Suprapubic skin (tissue), 4 donors: ENCODE measurements at regions not wholly inside any gene's neighbourhood (a gene's known extent, or its start where the extent isn't known, plus 50 kb on each side); places are given as distances from the start of the nearest gene placed in this dataset.

ENCODE experiments used
- DNase-seq, 2 donors: peaks; one replicate each; pipeline ENCODE4 v3.0.0-alpha.2; 2019; ENCODE audit warnings: low spot score in 2 of 2
- H3K27ac ChIP-seq: fragments of 200-600 bp; sonication (generic); one replicate; pipeline ENCODE4 v1.5.1; 2019
- H3K27me3 ChIP-seq: fragments of 200-600 bp; sonication (generic); one replicate; pipeline ENCODE4 v1.5.1; 2019
- H3K36me3 ChIP-seq: fragments of 200-600 bp; sonication (generic); one replicate; pipeline ENCODE4 v1.5.1; 2019
- H3K4me1 ChIP-seq: fragments of 200-600 bp; sonication (generic); one replicate; pipeline ENCODE4 v1.5.1; 2019
- H3K4me3 ChIP-seq: fragments of 200-600 bp; sonication (generic); one replicate; pipeline ENCODE4 v1.5.1; 2019; ENCODE audit warnings: mild to moderate bottlenecking
- H3K9me3 ChIP-seq: fragments of 200-600 bp; sonication (generic); one replicate; pipeline ENCODE4 v1.5.1; 2019
- EP300 ChIP-seq: sonication (generic); formaldehyde crosslinking; IDR thresholded peaks from one replicate; pipeline ENCODE4 v1.6.1; 2017; ENCODE audit warnings: antibody characterized with exemption
- POLR2A ChIP-seq, 2 donors: fragments of 450-650 bp; IDR thresholded peaks; one replicate each; pipeline ENCODE4 v1.6.1; 2017; ENCODE audit warnings: antibody characterized with exemption in 2 of 2, mild to moderate bottlenecking in 2 of 2, moderate library complexity in 2 of 2
- POLR2AphosphoS5 ChIP-seq, 3 donors: sonication (generic); formaldehyde crosslinking; IDR thresholded peaks; one replicate each; pipeline ENCODE4 v1.6.1; 2017; ENCODE audit warnings: antibody characterized with exemption in 3 of 3
- WGBS: methylation state at CpG from one replicate; pipeline ENCODE4 v1.1.5; 2018; 5-methylcytosine and 5-hydroxymethylcytosine counted together
- TF ChIP-seq, protein P1 (sequence below), 2 donors: fragments of 200-600 bp in 1 of 2; fragments of 450-650 bp in 1 of 2; sonication (generic) in 1 of 2; IDR thresholded peaks; one replicate each; pipeline ENCODE4 v1.5.1; 2016 to 2019; ENCODE audit warnings: antibody characterized with exemption in 2 of 2, mild to moderate bottlenecking in 1 of 2, moderate library complexity in 1 of 2

GRCh38 chr12:130223767-130224244 is 61.5 kb downstream of the FZD10 start:
- no peak for DNase-seq
- WGBS = 94% methylated on average over 6 of the region's 6 CpGs
- TF ChIP-seq EP300 = no peak
- TF ChIP-seq POLR2AphosphoS5 (IDR thresholded peaks at IDR 0.05) = no peak
- TF ChIP-seq, protein P1, sequence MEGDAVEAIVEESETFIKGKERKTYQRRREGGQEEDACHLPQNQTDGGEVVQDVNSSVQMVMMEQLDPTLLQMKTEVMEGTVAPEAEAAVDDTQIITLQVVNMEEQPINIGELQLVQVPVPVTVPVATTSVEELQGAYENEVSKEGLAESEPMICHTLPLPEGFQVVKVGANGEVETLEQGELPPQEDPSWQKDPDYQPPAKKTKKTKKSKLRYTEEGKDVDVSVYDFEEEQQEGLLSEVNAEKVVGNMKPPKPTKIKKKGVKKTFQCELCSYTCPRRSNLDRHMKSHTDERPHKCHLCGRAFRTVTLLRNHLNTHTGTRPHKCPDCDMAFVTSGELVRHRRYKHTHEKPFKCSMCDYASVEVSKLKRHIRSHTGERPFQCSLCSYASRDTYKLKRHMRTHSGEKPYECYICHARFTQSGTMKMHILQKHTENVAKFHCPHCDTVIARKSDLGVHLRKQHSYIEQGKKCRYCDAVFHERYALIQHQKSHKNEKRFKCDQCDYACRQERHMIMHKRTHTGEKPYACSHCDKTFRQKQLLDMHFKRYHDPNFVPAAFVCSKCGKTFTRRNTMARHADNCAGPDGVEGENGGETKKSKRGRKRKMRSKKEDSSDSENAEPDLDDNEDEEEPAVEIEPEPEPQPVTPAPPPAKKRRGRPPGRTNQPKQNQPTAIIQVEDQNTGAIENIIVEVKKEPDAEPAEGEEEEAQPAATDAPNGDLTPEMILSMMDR (IDR thresholded peaks at IDR 0.05) = no peak
- no peak for TF ChIP-seq POLR2A (IDR thresholded peaks at IDR 0.05)
- Histone ChIP-seq H3K27ac (no peak overlapping the region), H3K4me1 (peaks cover 9% of the 10 kb centered on the region), H3K36me3 (no peaks in the 10 kb centered on the region), H3K4me3 (no peak overlapping the region), H3K27me3 (peaks cover 5% of the 10 kb centered on the region), H3K9me3 (no peaks in the 10 kb centered on the region)

GRCh38 chr12:130224613-130225012 is 62.3 kb downstream of the FZD10 start:
- H3K9me3 ChIP-seq = no peaks in the 10 kb centered on the region
- no peak overlapping the region for H3K4me3 ChIP-seq
- H3K36me3 ChIP-seq = no peaks in the 10 kb centered on the region
- H3K4me1 ChIP-seq = peaks cover 9% of the 10 kb centered on the region
- DNase-seq = no peak
- TF ChIP-seq EP300 = no peak
- no peak for TF ChIP-seq POLR2AphosphoS5 (IDR thresholded peaks at IDR 0.05)
- no peak for TF ChIP-seq POLR2A (IDR thresholded peaks at IDR 0.05)
- WGBS = 44% methylated on average over 14 of the region's 14 CpGs
- H3K27me3 ChIP-seq = peaks cover 5% of the 10 kb centered on the region
- no peak overlapping the region for H3K27ac ChIP-seq

DNA sequence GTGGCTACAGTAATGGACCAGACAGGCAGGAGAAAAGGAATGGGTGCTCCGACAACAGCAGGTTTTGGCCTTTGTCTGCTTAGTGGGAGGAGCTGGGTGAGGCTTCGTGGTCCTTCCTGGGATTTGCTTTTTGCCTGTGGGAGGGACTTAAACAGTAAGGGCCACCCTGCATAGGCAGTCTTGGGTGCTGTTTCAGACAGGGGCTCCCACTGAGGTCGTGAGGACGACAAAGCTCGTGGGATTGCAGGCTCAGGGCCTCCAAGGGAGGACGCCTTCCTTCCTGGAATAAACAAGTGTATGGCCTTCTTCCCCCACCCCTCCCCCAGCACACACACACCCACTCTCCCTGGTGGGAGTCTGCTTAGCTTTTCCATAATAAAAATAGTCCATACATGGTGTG is 63.1 kb downstream of the FZD10 start:
- Histone ChIP-seq H3K4me3 (no peak overlapping the region), H3K27me3 (peaks cover 5% of the 10 kb centered on the region), H3K9me3 (no peaks in the 10 kb centered on the region), H3K36me3 (no peaks in the 10 kb centered on the region), H3K4me1 (peaks cover 9% of the 10 kb centered on the region), H3K27ac (no peak overlapping the region)
- WGBS = 48% methylated on average over 4 of the region's 6 CpGs
- no peak for DNase-seq
- TF ChIP-seq EP300 (no peak), POLR2A (IDR thresholded peaks at IDR 0.05) (no peak), POLR2AphosphoS5 (IDR thresholded peaks at IDR 0.05) (no peak)
- TF ChIP-seq, protein P1 (IDR thresholded peaks at IDR 0.05) = no peak

GRCh38 chr12:130226126-130226525 is 63.9 kb downstream of the FZD10 start:
- peaks cover 9% of the 10 kb centered on the region for H3K4me1 ChIP-seq
- no peak for DNase-seq
- H3K27me3 ChIP-seq = peaks cover 5% of the 10 kb centered on the region
- TF ChIP-seq EP300 (no peak), POLR2AphosphoS5 (IDR thresholded peaks at IDR 0.05) (no peak), POLR2A (IDR thresholded peaks at IDR 0.05) (no peak)
- TF ChIP-seq, protein P1 (IDR thresholded peaks at IDR 0.05) = no peak
- no peaks in the 10 kb centered on the region for H3K36me3 ChIP-seq
- H3K27ac ChIP-seq = no peak overlapping the region
- 79% methylated on average over 11 of the region's 11 CpGs for WGBS
- no peak overlapping the region for H3K4me3 ChIP-seq
- no peaks in the 10 kb centered on the region for H3K9me3 ChIP-seq

GRCh38 chr12:130226771-130227170 is 64.5 kb downstream of the FZD10 start:
- TF ChIP-seq POLR2A (IDR thresholded peaks at IDR 0.05) (no peak), EP300 (no peak), POLR2AphosphoS5 (IDR thresholded peaks at IDR 0.05) (no peak)
- TF ChIP-seq, protein P1 (IDR thresholded peaks at IDR 0.05) = no peak
- Histone ChIP-seq H3K9me3 (no peaks in the 10 kb centered on the region), H3K4me3 (no peak overlapping the region), H3K4me1 (peaks cover 9% of the 10 kb centered on the region), H3K36me3 (no peaks in the 10 kb centered on the region), H3K27me3 (peaks cover 5% of the 10 kb centered on the region), H3K27ac (no peak overlapping the region)
- WGBS = 79% methylated on average over 13 of the region's 13 CpGs
- DNase-seq = no peak

GRCh38 chr12:130227641-130228040 is 65.4 kb downstream of the FZD10 start:
- no peak for TF ChIP-seq EP300
- TF ChIP-seq POLR2A (IDR thresholded peaks at IDR 0.05) = no peak
- TF ChIP-seq, protein P1 (IDR thresholded peaks at IDR 0.05) = no peak
- no peak for TF ChIP-seq POLR2AphosphoS5 (IDR thresholded peaks at IDR 0.05)
- 22% methylated on average over 3 of the region's 4 CpGs for WGBS
- DNase-seq = no peak
- Histone ChIP-seq H3K36me3 (no peaks in the 10 kb centered on the region), H3K4me3 (no peak overlapping the region), H3K9me3 (no peaks in the 10 kb centered on the region), H3K4me1 (peaks cover 9% of the 10 kb centered on the region), H3K27me3 (peaks cover 2% of the 10 kb centered on the region), H3K27ac (no peak overlapping the region)
